K562 (cell line): ENCODE measurements at regions not wholly inside any gene's neighbourhood (a gene's known extent, or its start where the extent isn't known, plus 50 kb on each side); places are given as distances from the start of the nearest gene placed in this dataset.

ENCODE experiments used
- ATAC-seq: fragments of 200-7000 bp; cut with Tn5 transposase; 3 replicates; pipeline ENCODE4 v1.9.1; 2020; ENCODE audit warnings: moderate library complexity
- BruUV-seq: library from RNA; stranded (reverse); fragments of 400-500 nt; replicated peaks from 2 replicates; lab custom pipeline; 2021; lab: Mats Ljungman, UMichigan
- CTCF ChIA-PET: fragments of 300-600 bp; formaldehyde crosslinking; extraction: SDS; loops from one replicate; lab custom pipeline; 2021; ENCODE audit warnings: low intra/inter-chr PET ratio; lab: Yijun Ruan, JAX
- POLR2A ChIA-PET: fragments of 300-600, 350-650 bp; sonication (Branson Sonifier 250); formaldehyde crosslinking; extraction: SDS; loops from one replicate; lab custom pipeline; 2021; ENCODE audit warnings: antibody characterized with exemption, inconsistent platforms; lab: Yijun Ruan, JAX
- DNase-seq, 4 experiments: peaks; one replicate each; pipeline versions ENCODE4 v3.0.0 to v3.0.0-alpha.2; 2011 to 2018; ENCODE audit warnings: low spot score in 3 of 4, mixed read lengths in 3 of 4; ENCODE audit errors: extremely low read depth in 1 of 4
- FAIRE-seq: peaks from 2 replicates; lab custom pipeline; 2011; peaks lifted over from hg19 to GRCh38; lab: Jason Lieb, UNC
- H2AFZ ChIP-seq: 2 replicates; pipeline ENCODE4 v1.6.0; 2011; ENCODE audit warnings: low read depth, low read length, control low read depth, inconsistent platforms
- H3K27ac ChIP-seq: fragments of 200-600 bp; 3 replicates; pipeline ENCODE4 v1.8.0; 2011; ENCODE audit warnings: low read depth, mild to moderate bottlenecking, control low read depth, inconsistent platforms, low read length, moderate library complexity, mixed read lengths; ENCODE audit errors: extremely low read depth
- H3K27me3 ChIP-seq, 2 experiments: fragments of 300-600 bp in 1 of 2; 2 replicates in 1 of 2; 3 replicates in 1 of 2; pipeline versions ENCODE4 v1.6.0 to v1.8.0; 2011; ENCODE audit warnings: inconsistent platforms in 2 of 2, low read length in 2 of 2, mild to moderate bottlenecking in 1 of 2, mixed read lengths in 1 of 2, moderate library complexity in 1 of 2; ENCODE audit not compliant: control insufficient read depth in 2 of 2, insufficient read depth in 2 of 2
- H3K36me3 ChIP-seq: fragments of 300-600 bp; 3 replicates; pipeline ENCODE4 v1.8.0; 2011; ENCODE audit warnings: mild to moderate bottlenecking, low read length, inconsistent platforms; ENCODE audit not compliant: control insufficient read depth, insufficient read depth
- H3K4me1 ChIP-seq, 2 experiments: fragments of 200-600 bp in 1 of 2; replicated peaks in 1 of 2; 2 replicates in 1 of 2; 3 replicates in 1 of 2; pipeline versions ENCODE4 v1.5.1 to v1.8.0; 2011; ENCODE audit warnings: inconsistent platforms in 2 of 2, low read length in 2 of 2, mild to moderate bottlenecking in 1 of 2, mixed read lengths in 1 of 2, moderate library complexity in 1 of 2; ENCODE audit not compliant: control insufficient read depth in 2 of 2, insufficient read depth in 2 of 2
- H3K4me2 ChIP-seq: 2 replicates; pipeline ENCODE4 v1.6.1; 2011; ENCODE audit warnings: low read length, control low read depth, inconsistent platforms, mixed read lengths; ENCODE audit not compliant: insufficient read depth
- H3K4me3 ChIP-seq: fragments of 200-600 bp; sonication (generic), shearing (Covaris generic); 2 replicates; pipeline ENCODE4 v1.5.1; 2016; ENCODE audit warnings: control low read depth, inconsistent platforms
- H3K79me2 ChIP-seq: fragments of 200-600 bp; 3 replicates; pipeline ENCODE4 v1.8.0; 2011; ENCODE audit warnings: low read length, inconsistent platforms; ENCODE audit not compliant: control insufficient read depth, insufficient read depth
- H3K9ac ChIP-seq, 2 experiments: 2 replicates each; pipeline versions ENCODE4 v1.6.0 to v1.6.1; 2011; ENCODE audit warnings: low read depth in 2 of 2, low read length in 2 of 2, control low read depth in 1 of 2, inconsistent platforms in 1 of 2, mild to moderate bottlenecking in 1 of 2, mixed read lengths in 1 of 2; ENCODE audit not compliant: insufficient read depth in 1 of 2
- H3K9me1 ChIP-seq: one replicate; pipeline ENCODE4 v1.6.0; 2011; ENCODE audit warnings: inconsistent platforms, mild to moderate bottlenecking, low read length, moderate library complexity; ENCODE audit not compliant: control insufficient read depth, insufficient read depth
- H3K9me3 ChIP-seq: replicated peaks from 2 replicates; pipeline ENCODE4 v1.5.1; 2011; ENCODE audit warnings: low read depth, low read length, inconsistent platforms; ENCODE audit not compliant: control insufficient read depth, insufficient read depth
- H4K20me1 ChIP-seq: replicated peaks from 2 replicates; pipeline ENCODE4 v1.6.1; 2011; ENCODE audit warnings: low read length, inconsistent platforms, mixed read lengths; ENCODE audit not compliant: control insufficient read depth, insufficient read depth
- SP1 ChIP-seq: sonication (generic); formaldehyde crosslinking; IDR thresholded peaks from 2 replicates; pipeline ENCODE4 v1.8.1; 2022; ENCODE audit warnings: mild to moderate bottlenecking, missing genetic modification reagents
- TBL1XR1 ChIP-seq, 2 experiments: IDR thresholded peaks; 2 replicates each; pipeline ENCODE4 v1.6.1; 2012; ENCODE audit warnings: improper control_type of control experiment in 2 of 2, low read length in 2 of 2, mild to moderate bottlenecking in 1 of 2
- ZBTB17 ChIP-seq: fragments of 450-650 bp; formaldehyde crosslinking; IDR thresholded peaks from 2 replicates; pipeline ENCODE4 v1.4.0; 2020; ENCODE audit warnings: mild to moderate bottlenecking
- WGBS: fragments of 100-300 bp; shearing (Covaris generic); methylation state at CpG from one replicate; pipeline ENCODE4 v1.1.6; 2016; ENCODE audit warnings: low coverage, mixed read lengths; ENCODE audit not compliant: insufficient coverage; ENCODE audit errors: missing lambda C conversion rate; 5-methylcytosine and 5-hydroxymethylcytosine counted together
- in situ Hi-C: fragments of 300-500 bp; cut with MboI; formaldehyde crosslinking; loops from 4 replicates; pipeline ENCODE4 v1.15.0; 2018; ENCODE audit warnings: inconsistent platforms, mixed read lengths
- intact Hi-C: fragments of 100-400 bp; cut with micrococcal nuclease; formaldehyde crosslinking; loops from 2 replicates; pipeline ENCODE4 v1.14.2; 2022
- TF ChIP-seq, protein P1 (sequence below): fragments of 450-650 bp; IDR thresholded peaks from 2 replicates; pipeline ENCODE4 v1.6.1; 2016

DNA sequence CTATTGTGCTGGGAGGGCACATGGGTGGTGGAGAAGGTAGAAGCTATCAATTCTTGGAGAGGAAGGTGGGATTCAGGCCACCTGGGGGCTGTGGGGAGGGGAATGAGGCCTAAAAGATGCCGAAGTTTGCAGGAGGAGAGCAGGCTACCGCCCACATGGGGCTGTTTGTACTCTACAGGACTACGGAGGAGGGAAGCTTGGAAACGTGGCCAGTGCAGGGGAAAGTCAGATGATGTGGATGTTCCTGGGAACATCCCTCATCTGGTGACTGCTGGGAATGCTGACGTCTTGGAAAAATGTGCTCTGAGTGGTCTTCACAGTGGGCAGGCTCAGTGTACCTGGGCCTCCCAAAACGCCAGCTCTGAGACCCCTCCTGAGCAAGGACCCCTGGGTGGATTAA lies 78.5 kb downstream of the TNFAIP2 start:
- BruUV-seq, result no TSS peak
- TF ChIP-seq SP1 (CRISPR knock-in tag) (no peak), ZBTB17 (CRISPR knock-in tag) (no peak), TBL1XR1 (IDR thresholded peaks at IDR 0.05; ENCODE audit: low read length in 2 of 2) (no peak)
- TF ChIP-seq, protein P1, sequence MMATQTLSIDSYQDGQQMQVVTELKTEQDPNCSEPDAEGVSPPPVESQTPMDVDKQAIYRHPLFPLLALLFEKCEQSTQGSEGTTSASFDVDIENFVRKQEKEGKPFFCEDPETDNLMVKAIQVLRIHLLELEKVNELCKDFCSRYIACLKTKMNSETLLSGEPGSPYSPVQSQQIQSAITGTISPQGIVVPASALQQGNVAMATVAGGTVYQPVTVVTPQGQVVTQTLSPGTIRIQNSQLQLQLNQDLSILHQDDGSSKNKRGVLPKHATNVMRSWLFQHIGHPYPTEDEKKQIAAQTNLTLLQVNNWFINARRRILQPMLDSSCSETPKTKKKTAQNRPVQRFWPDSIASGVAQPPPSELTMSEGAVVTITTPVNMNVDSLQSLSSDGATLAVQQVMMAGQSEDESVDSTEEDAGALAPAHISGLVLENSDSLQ, result no peak
- Histone ChIP-seq H4K20me1 (no peaks in the 10 kb centered on the region), H3K4me1 (peaks cover 14 to 16% of the 10 kb centered on the region in 2 experiments; a peak in 4 of 5 replicates), H3K9me1 (no peaks in the 10 kb centered on the region), H3K4me3 (no peak overlapping the region), H3K79me2 (peaks cover 12% of the 10 kb centered on the region; the same call in 2 of the 3 replicates), H3K9me3 (peaks cover 10% of the 10 kb centered on the region), H2AFZ (no peak overlapping the region), H3K4me2 (no peak overlapping the region), H3K27ac (no peak overlapping the region), H3K27me3 (no peaks in the 10 kb centered on the region), H3K36me3 (no peaks in the 10 kb centered on the region), H3K9ac (no peak overlapping the region)
- 32% methylated on average over 6 of the region's 6 CpGs for WGBS
- intact Hi-C loops (loop anchor here (10.0 kb wide), 1 partner anchor 83 kb away; no protein-coding TSS in a partner anchor), in situ Hi-C loops (no loop called here)
- FAIRE-seq, result no peak
- POLR2A ChIA-PET, result interaction anchor here (0.7 to 0.8 kb wide), 2 partner anchors 8 to 360 kb away, joined by 3 read pairs; no protein-coding TSS in a partner anchor
- no peak for ATAC-seq
- CTCF ChIA-PET, result no interaction called here
- no peak for DNase-seq
